K562 (cell line): ENCODE measurements at regions not wholly inside any gene's neighbourhood (a gene's known extent, or its start where the extent isn't known, plus 50 kb on each side); places are given as distances from the start of the nearest gene placed in this dataset.

Experiments
- ATAC-seq: fragments of 200-7000 bp; cut with Tn5 transposase; 3 replicates; pipeline ENCODE4 v1.9.1; 2020; ENCODE audit warnings: moderate library complexity
- BruUV-seq: library from RNA; stranded (reverse); fragments of 400-500 nt; replicated peaks from 2 replicates; lab custom pipeline; 2021; lab: Mats Ljungman, UMichigan
- CTCF ChIA-PET: fragments of 300-600 bp; formaldehyde crosslinking; extraction: SDS; loops from one replicate; lab custom pipeline; 2021; ENCODE audit warnings: low intra/inter-chr PET ratio; lab: Yijun Ruan, JAX
- POLR2A ChIA-PET: fragments of 300-600, 350-650 bp; sonication (Branson Sonifier 250); formaldehyde crosslinking; extraction: SDS; loops from one replicate; lab custom pipeline; 2021; ENCODE audit warnings: antibody characterized with exemption, inconsistent platforms; lab: Yijun Ruan, JAX
- DNase-seq, 4 experiments: peaks; one replicate each; pipeline versions ENCODE4 v3.0.0 to v3.0.0-alpha.2; 2011 to 2018; ENCODE audit warnings: low spot score in 3 of 4, mixed read lengths in 3 of 4; ENCODE audit errors: extremely low read depth in 1 of 4
- FAIRE-seq: peaks from 2 replicates; lab custom pipeline; 2011; peaks lifted over from hg19 to GRCh38; lab: Jason Lieb, UNC
- H2AFZ ChIP-seq: 2 replicates; pipeline ENCODE4 v1.6.0; 2011; ENCODE audit warnings: low read depth, low read length, control low read depth, inconsistent platforms
- H3K27ac ChIP-seq: fragments of 200-600 bp; 3 replicates; pipeline ENCODE4 v1.8.0; 2011; ENCODE audit warnings: low read depth, mild to moderate bottlenecking, control low read depth, inconsistent platforms, low read length, moderate library complexity, mixed read lengths; ENCODE audit errors: extremely low read depth
- H3K27me3 ChIP-seq, 2 experiments: fragments of 300-600 bp in 1 of 2; 2 replicates in 1 of 2; 3 replicates in 1 of 2; pipeline versions ENCODE4 v1.6.0 to v1.8.0; 2011; ENCODE audit warnings: inconsistent platforms in 2 of 2, low read length in 2 of 2, mild to moderate bottlenecking in 1 of 2, mixed read lengths in 1 of 2, moderate library complexity in 1 of 2; ENCODE audit not compliant: control insufficient read depth in 2 of 2, insufficient read depth in 2 of 2
- H3K36me3 ChIP-seq: fragments of 300-600 bp; 3 replicates; pipeline ENCODE4 v1.8.0; 2011; ENCODE audit warnings: mild to moderate bottlenecking, low read length, inconsistent platforms; ENCODE audit not compliant: control insufficient read depth, insufficient read depth
- H3K4me1 ChIP-seq, 2 experiments: fragments of 200-600 bp in 1 of 2; replicated peaks in 1 of 2; 2 replicates in 1 of 2; 3 replicates in 1 of 2; pipeline versions ENCODE4 v1.5.1 to v1.8.0; 2011; ENCODE audit warnings: inconsistent platforms in 2 of 2, low read length in 2 of 2, mild to moderate bottlenecking in 1 of 2, mixed read lengths in 1 of 2, moderate library complexity in 1 of 2; ENCODE audit not compliant: control insufficient read depth in 2 of 2, insufficient read depth in 2 of 2
- H3K4me2 ChIP-seq: 2 replicates; pipeline ENCODE4 v1.6.1; 2011; ENCODE audit warnings: low read length, control low read depth, inconsistent platforms, mixed read lengths; ENCODE audit not compliant: insufficient read depth
- H3K4me3 ChIP-seq: fragments of 200-600 bp; sonication (generic), shearing (Covaris generic); 2 replicates; pipeline ENCODE4 v1.5.1; 2016; ENCODE audit warnings: control low read depth, inconsistent platforms
- H3K79me2 ChIP-seq: fragments of 200-600 bp; 3 replicates; pipeline ENCODE4 v1.8.0; 2011; ENCODE audit warnings: low read length, inconsistent platforms; ENCODE audit not compliant: control insufficient read depth, insufficient read depth
- H3K9ac ChIP-seq, 2 experiments: 2 replicates each; pipeline versions ENCODE4 v1.6.0 to v1.6.1; 2011; ENCODE audit warnings: low read depth in 2 of 2, low read length in 2 of 2, control low read depth in 1 of 2, inconsistent platforms in 1 of 2, mild to moderate bottlenecking in 1 of 2, mixed read lengths in 1 of 2; ENCODE audit not compliant: insufficient read depth in 1 of 2
- H3K9me1 ChIP-seq: one replicate; pipeline ENCODE4 v1.6.0; 2011; ENCODE audit warnings: inconsistent platforms, mild to moderate bottlenecking, low read length, moderate library complexity; ENCODE audit not compliant: control insufficient read depth, insufficient read depth
- H3K9me3 ChIP-seq: replicated peaks from 2 replicates; pipeline ENCODE4 v1.5.1; 2011; ENCODE audit warnings: low read depth, low read length, inconsistent platforms; ENCODE audit not compliant: control insufficient read depth, insufficient read depth
- H4K20me1 ChIP-seq: replicated peaks from 2 replicates; pipeline ENCODE4 v1.6.1; 2011; ENCODE audit warnings: low read length, inconsistent platforms, mixed read lengths; ENCODE audit not compliant: control insufficient read depth, insufficient read depth
- CCAR2 ChIP-seq: fragments of 200-400 bp; formaldehyde crosslinking; IDR thresholded peaks from 2 replicates; pipeline ENCODE4 v1.6.1; 2017; ENCODE audit warnings: mild to moderate bottlenecking, low read depth, low read length
- DPF2 ChIP-seq: fragments of 450-650 bp; IDR thresholded peaks from 2 replicates; pipeline ENCODE4 v1.6.1; 2016
- FOS ChIP-seq: IDR thresholded peaks from 3 replicates; pipeline ENCODE4 v1.6.1; 2011; ENCODE audit not compliant: insufficient read length; ENCODE audit errors: extremely low read depth
- KLF13 ChIP-seq: fragments of 450-650 bp; IDR thresholded peaks from 2 replicates; pipeline ENCODE4 v1.6.1; 2016; ENCODE audit warnings: missing genetic modification characterization, low read depth, mild to moderate bottlenecking, missing compliant biosample characterization, moderate library complexity, borderline replicate concordance
- MTA3 ChIP-seq: fragments of 450-650 bp; formaldehyde crosslinking; IDR thresholded peaks from 2 replicates; pipeline ENCODE4 v1.6.1; 2017; ENCODE audit warnings: mild to moderate bottlenecking, borderline replicate concordance
- SMC3 ChIP-seq: conservative IDR thresholded peaks from 2 replicates; pipeline ENCODE4 v1.6.1; 2011; ENCODE audit warnings: low read depth, low read length, improper control_type of control experiment; ENCODE audit not compliant: insufficient read depth
- SPI1 ChIP-seq: IDR thresholded peaks from 2 replicates; pipeline ENCODE4 v1.6.1; 2011; ENCODE audit warnings: low read depth, low read length, control low read depth, borderline replicate concordance
- ZNF140 ChIP-seq: fragments of 250-450 bp; sonication (Bioruptor Pico); IDR thresholded peaks from 2 replicates; pipeline ENCODE4 v1.8.0; 2021; ENCODE audit warnings: moderate library complexity, mild to moderate bottlenecking, inconsistent platforms
- ZNF584 ChIP-seq: fragments of 200-800 bp; sonication (Bioruptor generic); IDR thresholded peaks from 2 replicates; pipeline ENCODE4 v1.6.1; 2016; ENCODE audit warnings: low read depth, mild to moderate bottlenecking, missing genetic modification characterization, missing compliant biosample characterization
- WGBS: fragments of 100-300 bp; shearing (Covaris generic); methylation state at CpG from one replicate; pipeline ENCODE4 v1.1.6; 2016; ENCODE audit warnings: low coverage, mixed read lengths; ENCODE audit not compliant: insufficient coverage; ENCODE audit errors: missing lambda C conversion rate; 5-methylcytosine and 5-hydroxymethylcytosine counted together
- in situ Hi-C: fragments of 300-500 bp; cut with MboI; formaldehyde crosslinking; loops from 4 replicates; pipeline ENCODE4 v1.15.0; 2018; ENCODE audit warnings: inconsistent platforms, mixed read lengths
- intact Hi-C: fragments of 100-400 bp; cut with micrococcal nuclease; formaldehyde crosslinking; loops from 2 replicates; pipeline ENCODE4 v1.14.2; 2022
- TF ChIP-seq, protein P1 (sequence below): sonication (generic); formaldehyde crosslinking; IDR thresholded peaks from 2 replicates; pipeline ENCODE4 v1.8.0; 2022; ENCODE audit warnings: mild to moderate bottlenecking, missing genetic modification reagents, borderline replicate concordance
- TF ChIP-seq, protein P2 (sequence below): IDR thresholded peaks from 2 replicates; pipeline ENCODE4 v1.6.1; 2011; ENCODE audit warnings: borderline replicate concordance, low read depth, mild to moderate bottlenecking, moderate library complexity, low read length; ENCODE audit not compliant: insufficient read depth, poor library complexity, severe bottlenecking
- TF ChIP-seq, protein P3 (sequence below): IDR thresholded peaks from 2 replicates; pipeline ENCODE4 v1.6.1; 2014; ENCODE audit warnings: antibody characterized with exemption
- TF ChIP-seq, protein P4 (sequence below): fragments of 250-450 bp; sonication (Bioruptor Pico); IDR thresholded peaks from 2 replicates; pipeline ENCODE4 v1.5.0; 2022; ENCODE audit warnings: mild to moderate bottlenecking

DNA sequence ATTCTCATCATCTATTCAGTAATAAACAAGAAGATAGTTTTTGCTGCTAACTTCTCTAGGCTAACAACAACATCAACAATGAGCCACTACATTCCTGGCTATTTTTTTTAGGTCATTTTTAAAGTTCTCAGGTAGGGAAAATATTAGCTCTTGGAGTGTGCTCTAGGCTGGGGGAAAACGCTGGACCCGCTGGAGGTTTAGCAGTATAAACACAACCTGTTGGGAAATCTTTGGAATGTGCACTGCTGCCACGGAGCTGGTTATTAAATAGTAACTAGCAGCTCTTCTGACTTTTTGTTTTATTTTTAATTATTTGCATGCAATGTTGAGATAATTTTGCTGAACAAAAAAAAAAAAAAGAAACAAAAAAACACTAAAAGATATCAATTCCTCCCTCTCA is 892.1 kb upstream of the ACVR2A start (continued):
- TF ChIP-seq, protein P1, sequence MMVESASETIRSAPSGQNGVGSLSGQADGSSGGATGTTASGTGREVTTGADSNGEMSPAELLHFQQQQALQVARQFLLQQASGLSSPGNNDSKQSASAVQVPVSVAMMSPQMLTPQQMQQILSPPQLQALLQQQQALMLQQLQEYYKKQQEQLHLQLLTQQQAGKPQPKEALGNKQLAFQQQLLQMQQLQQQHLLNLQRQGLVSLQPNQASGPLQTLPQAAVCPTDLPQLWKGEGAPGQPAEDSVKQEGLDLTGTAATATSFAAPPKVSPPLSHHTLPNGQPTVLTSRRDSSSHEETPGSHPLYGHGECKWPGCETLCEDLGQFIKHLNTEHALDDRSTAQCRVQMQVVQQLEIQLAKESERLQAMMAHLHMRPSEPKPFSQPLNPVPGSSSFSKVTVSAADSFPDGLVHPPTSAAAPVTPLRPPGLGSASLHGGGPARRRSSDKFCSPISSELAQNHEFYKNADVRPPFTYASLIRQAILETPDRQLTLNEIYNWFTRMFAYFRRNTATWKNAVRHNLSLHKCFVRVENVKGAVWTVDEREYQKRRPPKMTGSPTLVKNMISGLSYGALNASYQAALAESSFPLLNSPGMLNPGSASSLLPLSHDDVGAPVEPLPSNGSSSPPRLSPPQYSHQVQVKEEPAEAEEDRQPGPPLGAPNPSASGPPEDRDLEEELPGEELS: no peak
- TF ChIP-seq SMC3 (no peak), KLF13 (tag) (no peak)

DNA sequence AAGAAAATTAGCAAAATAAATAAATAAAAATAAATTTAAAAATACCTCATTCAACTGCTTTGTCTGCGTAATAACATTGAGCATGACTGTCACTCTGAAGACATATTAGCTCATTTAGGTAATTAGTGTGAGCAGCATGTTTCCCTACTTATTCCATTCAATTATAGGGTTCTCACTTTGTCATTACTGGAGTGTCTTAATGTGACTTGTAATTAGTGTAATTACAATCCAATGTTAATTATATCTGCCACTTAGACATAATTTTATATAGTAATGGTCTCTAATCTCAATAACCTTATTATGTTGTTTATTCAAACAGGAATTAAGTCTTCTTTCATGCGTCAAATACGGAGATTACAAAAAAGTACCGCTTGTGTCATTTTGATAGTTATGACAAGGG is 893.9 kb upstream of the ACVR2A start:
- intact Hi-C loops: no loop called here
- no peaks in the 10 kb centered on the region for H3K4me1 ChIP-seq
- no peak overlapping the region for H2AFZ ChIP-seq
- no peaks in the 10 kb centered on the region for H4K20me1 ChIP-seq
- ATAC-seq: no peak
- H3K27ac ChIP-seq: no peak overlapping the region
- no peaks in the 10 kb centered on the region for H3K9me1 ChIP-seq
- H3K79me2 ChIP-seq: no peaks in the 10 kb centered on the region
- DNase-seq: no peak
- in situ Hi-C loops: no loop called here
- H3K4me2 ChIP-seq: no peak overlapping the region
- no peaks in the 10 kb centered on the region for H3K27me3 ChIP-seq
- FAIRE-seq: no peak
- ChIA-PET CTCF (no interaction called here), POLR2A (no interaction called here)
- no peak overlapping the region for H3K9ac ChIP-seq
- 5% methylated on average over 4 of the region's 4 CpGs for WGBS
- no peaks in the 10 kb centered on the region for H3K9me3 ChIP-seq
- TF ChIP-seq ZNF584 (no peak), MTA3 (no peak), DPF2 (no peak), CCAR2 (no peak), ZNF140 (CRISPR knock-in tag) (no peak), KLF13 (tag) (no peak), FOS (no peak), SPI1 (no peak)
- TF ChIP-seq, protein P2, sequence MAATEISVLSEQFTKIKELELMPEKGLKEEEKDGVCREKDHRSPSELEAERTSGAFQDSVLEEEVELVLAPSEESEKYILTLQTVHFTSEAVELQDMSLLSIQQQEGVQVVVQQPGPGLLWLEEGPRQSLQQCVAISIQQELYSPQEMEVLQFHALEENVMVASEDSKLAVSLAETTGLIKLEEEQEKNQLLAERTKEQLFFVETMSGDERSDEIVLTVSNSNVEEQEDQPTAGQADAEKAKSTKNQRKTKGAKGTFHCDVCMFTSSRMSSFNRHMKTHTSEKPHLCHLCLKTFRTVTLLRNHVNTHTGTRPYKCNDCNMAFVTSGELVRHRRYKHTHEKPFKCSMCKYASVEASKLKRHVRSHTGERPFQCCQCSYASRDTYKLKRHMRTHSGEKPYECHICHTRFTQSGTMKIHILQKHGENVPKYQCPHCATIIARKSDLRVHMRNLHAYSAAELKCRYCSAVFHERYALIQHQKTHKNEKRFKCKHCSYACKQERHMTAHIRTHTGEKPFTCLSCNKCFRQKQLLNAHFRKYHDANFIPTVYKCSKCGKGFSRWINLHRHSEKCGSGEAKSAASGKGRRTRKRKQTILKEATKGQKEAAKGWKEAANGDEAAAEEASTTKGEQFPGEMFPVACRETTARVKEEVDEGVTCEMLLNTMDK: no peak
- TF ChIP-seq, protein P3, sequence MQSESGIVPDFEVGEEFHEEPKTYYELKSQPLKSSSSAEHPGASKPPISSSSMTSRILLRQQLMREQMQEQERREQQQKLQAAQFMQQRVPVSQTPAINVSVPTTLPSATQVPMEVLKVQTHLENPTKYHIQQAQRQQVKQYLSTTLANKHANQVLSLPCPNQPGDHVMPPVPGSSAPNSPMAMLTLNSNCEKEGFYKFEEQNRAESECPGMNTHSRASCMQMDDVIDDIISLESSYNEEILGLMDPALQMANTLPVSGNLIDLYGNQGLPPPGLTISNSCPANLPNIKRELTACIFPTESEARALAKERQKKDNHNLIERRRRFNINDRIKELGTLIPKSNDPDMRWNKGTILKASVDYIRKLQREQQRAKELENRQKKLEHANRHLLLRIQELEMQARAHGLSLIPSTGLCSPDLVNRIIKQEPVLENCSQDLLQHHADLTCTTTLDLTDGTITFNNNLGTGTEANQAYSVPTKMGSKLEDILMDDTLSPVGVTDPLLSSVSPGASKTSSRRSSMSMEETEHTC: no peak
- TF ChIP-seq, protein P4, sequence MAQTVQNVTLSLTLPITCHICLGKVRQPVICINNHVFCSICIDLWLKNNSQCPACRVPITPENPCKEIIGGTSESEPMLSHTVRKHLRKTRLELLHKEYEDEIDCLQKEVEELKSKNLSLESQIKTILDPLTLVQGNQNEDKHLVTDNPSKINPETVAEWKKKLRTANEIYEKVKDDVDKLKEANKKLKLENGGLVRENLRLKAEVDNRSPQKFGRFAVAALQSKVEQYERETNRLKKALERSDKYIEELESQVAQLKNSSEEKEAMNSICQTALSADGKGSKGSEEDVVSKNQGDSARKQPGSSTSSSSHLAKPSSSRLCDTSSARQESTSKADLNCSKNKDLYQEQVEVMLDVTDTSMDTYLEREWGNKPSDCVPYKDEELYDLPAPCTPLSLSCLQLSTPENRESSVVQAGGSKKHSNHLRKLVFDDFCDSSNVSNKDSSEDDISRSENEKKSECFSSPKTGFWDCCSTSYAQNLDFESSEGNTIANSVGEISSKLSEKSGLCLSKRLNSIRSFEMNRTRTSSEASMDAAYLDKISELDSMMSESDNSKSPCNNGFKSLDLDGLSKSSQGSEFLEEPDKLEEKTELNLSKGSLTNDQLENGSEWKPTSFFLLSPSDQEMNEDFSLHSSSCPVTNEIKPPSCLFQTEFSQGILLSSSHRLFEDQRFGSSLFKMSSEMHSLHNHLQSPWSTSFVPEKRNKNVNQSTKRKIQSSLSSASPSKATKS (CRISPR knock-in tag): no peak
- H3K4me3 ChIP-seq: no peak overlapping the region
- BruUV-seq: no TSS peak
- no peaks in the 10 kb centered on the region for H3K36me3 ChIP-seq
